DOHH2 (cell line): ENCODE measurements at regions not wholly inside any gene's neighbourhood (a gene's known extent, or its start where the extent isn't known, plus 50 kb on each side); places are given as distances from the start of the nearest gene placed in this dataset.

Source experiments
- H3F3A ChIP-seq: fragments of 200-600 bp; sonication (generic), shearing (Covaris generic); 2 replicates; pipeline ENCODE4 v1.6.0; 2016; ENCODE audit warnings: antibody characterized with exemption, mild to moderate bottlenecking; ENCODE audit not compliant: control insufficient read depth, insufficient read depth
- H3K27ac ChIP-seq: fragments of 200-600 bp; sonication (generic); 2 replicates; pipeline ENCODE4 v1.5.1; 2014; ENCODE audit warnings: low read depth, mild to moderate bottlenecking, low read length, moderate library complexity
- H3K27me3 ChIP-seq: fragments of 200-600 bp; sonication (generic); 2 replicates; pipeline ENCODE4 v1.6.1; 2014; ENCODE audit warnings: mild to moderate bottlenecking, low read length, mixed read lengths; ENCODE audit not compliant: control insufficient read depth
- H3K36me3 ChIP-seq: fragments of 200-600 bp; sonication (generic); 2 replicates; pipeline ENCODE4 v1.6.1; 2014; ENCODE audit warnings: mild to moderate bottlenecking, low read length, moderate library complexity, mixed read lengths; ENCODE audit not compliant: control insufficient read depth
- H3K4me1 ChIP-seq: fragments of 200-600 bp; sonication (generic); 2 replicates; pipeline ENCODE4 v1.6.1; 2014; ENCODE audit warnings: mild to moderate bottlenecking, low read length, mixed read lengths; ENCODE audit not compliant: control insufficient read depth
- H3K4me2 ChIP-seq: fragments of 200-600 bp; sonication (generic); 2 replicates; pipeline ENCODE4 v1.6.0; 2014; ENCODE audit warnings: mild to moderate bottlenecking, low read length, moderate library complexity
- H3K4me3 ChIP-seq: fragments of 200-600 bp; sonication (generic); 2 replicates; pipeline ENCODE4 v1.5.1; 2014; ENCODE audit warnings: mild to moderate bottlenecking, low read length, mixed read lengths
- H3K79me2 ChIP-seq: fragments of 200-600 bp; sonication (generic); 2 replicates; pipeline ENCODE4 v1.6.1; 2014; ENCODE audit warnings: mild to moderate bottlenecking, low read length, mixed read lengths; ENCODE audit not compliant: control insufficient read depth
- H3K9me2 ChIP-seq: fragments of 200-600 bp; sonication (generic); replicated peaks from 2 replicates; pipeline ENCODE4 v1.6.1; 2014; ENCODE audit warnings: mild to moderate bottlenecking, low read length, mixed read lengths; ENCODE audit not compliant: control insufficient read depth
- H3K9me3 ChIP-seq: fragments of 200-600 bp; sonication (generic); 2 replicates; pipeline ENCODE4 v1.6.1; 2014; ENCODE audit warnings: antibody characterized with exemption, low read length, mixed read lengths; ENCODE audit not compliant: control insufficient read depth, insufficient read depth
- H4K20me1 ChIP-seq: fragments of 200-600 bp; sonication (generic); 2 replicates; pipeline ENCODE4 v1.6.0; 2014; ENCODE audit warnings: low read depth, mild to moderate bottlenecking, antibody characterized with exemption, low read length, moderate library complexity; ENCODE audit not compliant: control insufficient read depth, insufficient read depth
- EZH2phosphoT487 ChIP-seq: fragments of 200-600 bp; sonication (generic); IDR thresholded peaks from 2 replicates; pipeline ENCODE4 v1.6.1; 2017; ENCODE audit warnings: borderline replicate concordance, mild to moderate bottlenecking, antibody characterized with exemption, low read length, moderate library complexity, mixed read lengths
- TF ChIP-seq, protein P1 (sequence below): fragments of 200-600 bp; sonication (generic); IDR thresholded peaks from one replicate; pipeline ENCODE4 v1.5.1; 2014; ENCODE audit warnings: antibody characterized with exemption, mild to moderate bottlenecking, low read depth, low read length; ENCODE audit not compliant: poor library complexity, severe bottlenecking

DNA sequence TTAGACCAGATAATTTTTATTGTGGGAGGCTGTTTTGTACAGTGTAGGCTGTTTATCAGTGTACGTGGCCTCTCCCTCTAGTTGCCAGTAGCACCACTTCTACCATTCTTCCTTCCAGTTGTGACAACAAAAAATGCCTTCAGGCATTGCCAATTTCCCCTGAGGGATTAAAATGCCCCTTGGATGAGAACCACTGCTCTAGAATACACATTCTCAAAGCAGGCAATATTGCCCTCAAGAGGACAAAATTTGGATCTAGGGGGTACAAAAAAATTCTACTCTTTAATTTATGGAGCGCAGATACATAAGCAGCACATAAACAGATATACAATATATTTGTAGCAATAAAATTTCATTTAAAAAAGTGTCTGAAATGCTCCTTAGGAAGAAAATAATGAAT is 674.6 kb downstream of the PTPRC start:
- no peak overlapping the region for H3K4me2 ChIP-seq
- TF ChIP-seq, protein P1, sequence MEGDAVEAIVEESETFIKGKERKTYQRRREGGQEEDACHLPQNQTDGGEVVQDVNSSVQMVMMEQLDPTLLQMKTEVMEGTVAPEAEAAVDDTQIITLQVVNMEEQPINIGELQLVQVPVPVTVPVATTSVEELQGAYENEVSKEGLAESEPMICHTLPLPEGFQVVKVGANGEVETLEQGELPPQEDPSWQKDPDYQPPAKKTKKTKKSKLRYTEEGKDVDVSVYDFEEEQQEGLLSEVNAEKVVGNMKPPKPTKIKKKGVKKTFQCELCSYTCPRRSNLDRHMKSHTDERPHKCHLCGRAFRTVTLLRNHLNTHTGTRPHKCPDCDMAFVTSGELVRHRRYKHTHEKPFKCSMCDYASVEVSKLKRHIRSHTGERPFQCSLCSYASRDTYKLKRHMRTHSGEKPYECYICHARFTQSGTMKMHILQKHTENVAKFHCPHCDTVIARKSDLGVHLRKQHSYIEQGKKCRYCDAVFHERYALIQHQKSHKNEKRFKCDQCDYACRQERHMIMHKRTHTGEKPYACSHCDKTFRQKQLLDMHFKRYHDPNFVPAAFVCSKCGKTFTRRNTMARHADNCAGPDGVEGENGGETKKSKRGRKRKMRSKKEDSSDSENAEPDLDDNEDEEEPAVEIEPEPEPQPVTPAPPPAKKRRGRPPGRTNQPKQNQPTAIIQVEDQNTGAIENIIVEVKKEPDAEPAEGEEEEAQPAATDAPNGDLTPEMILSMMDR = no peak
- TF ChIP-seq EZH2phosphoT487 = no peak
- H3F3A ChIP-seq = no peaks in the 10 kb centered on the region
- no peaks in the 10 kb centered on the region for H3K79me2 ChIP-seq
- no peaks in the 10 kb centered on the region for H3K27me3 ChIP-seq
- peaks cover 28% of the 10 kb centered on the region for H3K4me1 ChIP-seq
- H3K4me3 ChIP-seq = no peak overlapping the region
- no peaks in the 10 kb centered on the region for H4K20me1 ChIP-seq
- no peak overlapping the region for H3K27ac ChIP-seq
- H3K36me3 ChIP-seq = no peaks in the 10 kb centered on the region
- H3K9me2 ChIP-seq = no peaks in the 10 kb centered on the region
- H3K9me3 ChIP-seq = no peaks in the 10 kb centered on the region

DNA sequence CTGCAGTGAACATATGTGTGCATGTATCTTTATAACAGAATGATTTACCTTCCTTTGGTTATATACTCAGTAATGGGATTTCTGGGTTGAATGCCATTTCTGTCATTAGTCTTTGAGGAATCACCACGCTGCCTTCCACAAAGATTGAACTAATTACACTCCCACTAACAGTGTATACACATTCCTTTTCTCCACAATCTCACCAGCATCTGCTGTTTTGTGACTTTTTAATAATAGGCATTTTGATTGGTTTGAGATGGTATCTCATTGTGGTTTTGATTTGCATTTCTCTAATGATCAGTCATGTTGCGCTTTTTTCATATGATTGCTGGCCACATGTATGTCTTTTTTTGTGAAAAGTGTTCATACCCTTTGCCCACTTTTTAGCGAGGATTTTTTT is 680.5 kb downstream of the PTPRC start:
- Histone ChIP-seq H3F3A (no peaks in the 10 kb centered on the region), H3K27me3 (no peaks in the 10 kb centered on the region), H3K27ac (no peak overlapping the region), H3K4me1 (no peaks in the 10 kb centered on the region), H3K4me2 (no peak overlapping the region), H4K20me1 (no peaks in the 10 kb centered on the region), H3K36me3 (no peaks in the 10 kb centered on the region), H3K9me3 (no peaks in the 10 kb centered on the region), H3K9me2 (no peaks in the 10 kb centered on the region), H3K79me2 (no peaks in the 10 kb centered on the region), H3K4me3 (no peak overlapping the region)
- TF ChIP-seq EZH2phosphoT487 = no peak
- TF ChIP-seq, protein P1 = no peak

DNA sequence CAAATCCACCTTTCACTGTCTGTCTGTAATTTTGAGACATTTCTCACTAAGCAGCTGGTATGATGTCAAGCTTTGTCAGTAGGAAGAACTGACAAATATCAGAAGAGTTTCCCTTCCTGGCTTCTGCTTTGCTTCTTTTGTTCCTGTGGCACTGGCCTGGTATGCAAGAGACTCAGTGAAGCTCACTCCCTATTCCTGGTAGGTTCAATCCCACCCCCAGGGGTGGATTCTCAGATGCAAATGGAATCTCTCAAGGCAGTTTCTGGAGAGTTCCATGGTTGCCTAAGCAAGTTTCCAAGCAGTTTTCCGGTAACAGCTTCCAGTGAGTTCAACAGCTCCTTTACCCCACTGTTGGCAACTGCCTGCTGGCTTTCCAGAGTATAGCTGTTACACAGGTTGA is 683.4 kb downstream of the PTPRC start:
- H3K27me3 ChIP-seq = no peaks in the 10 kb centered on the region
- H3K9me2 ChIP-seq = no peaks in the 10 kb centered on the region
- H3K4me1 ChIP-seq = 0 out of 2 replicates have a peak, but pooled peaks cover 4% of the 10 kb centered on the region
- H3F3A ChIP-seq = no peaks in the 10 kb centered on the region
- H3K36me3 ChIP-seq = no peaks in the 10 kb centered on the region
- H3K4me2 ChIP-seq = no peak overlapping the region
- no peaks in the 10 kb centered on the region for H3K79me2 ChIP-seq
- TF ChIP-seq, protein P1 = no peak
- no peak for TF ChIP-seq EZH2phosphoT487
- H3K27ac ChIP-seq = no peak overlapping the region
- peaks cover 3% of the 10 kb centered on the region; the same call in 1 of the 2 replicates for H3K9me3 ChIP-seq
- no peak overlapping the region for H3K4me3 ChIP-seq
- H4K20me1 ChIP-seq = no peaks in the 10 kb centered on the region

DNA sequence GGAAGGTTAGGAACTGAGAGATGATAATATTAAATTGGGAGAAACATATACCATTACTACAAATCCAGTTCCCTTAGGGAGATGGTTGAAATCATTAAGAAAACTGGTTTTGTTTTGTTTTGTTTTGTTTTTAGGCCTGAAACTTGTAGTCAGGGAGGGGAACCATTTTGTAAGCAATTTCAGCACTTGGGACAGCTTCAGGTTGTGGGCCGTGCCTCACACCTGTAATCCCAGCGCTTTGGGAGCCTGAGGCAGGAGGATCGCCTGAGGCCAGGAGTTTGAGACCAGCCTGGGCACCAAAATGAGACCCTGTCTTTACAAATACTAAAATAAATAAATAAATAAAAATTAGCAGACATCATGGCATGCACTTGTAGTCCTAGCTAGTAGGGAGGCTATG is 694.3 kb upstream of the NR5A2 start:
- Histone ChIP-seq H3K36me3 (no peaks in the 10 kb centered on the region), H3K27me3 (no peaks in the 10 kb centered on the region), H3K4me3 (no peak overlapping the region), H4K20me1 (no peaks in the 10 kb centered on the region), H3K9me2 (no peaks in the 10 kb centered on the region), H3K9me3 (no peaks in the 10 kb centered on the region), H3K79me2 (no peaks in the 10 kb centered on the region), H3F3A (no peaks in the 10 kb centered on the region), H3K4me2 (no peak overlapping the region), H3K27ac (no peak overlapping the region), H3K4me1 (no peaks in the 10 kb centered on the region)
- TF ChIP-seq, protein P1 = no peak
- TF ChIP-seq EZH2phosphoT487 = no peak
